ENCODE measurements at regions not wholly inside any gene's neighbourhood (a gene's known extent, or its start where the extent isn't known, plus 50 kb on each side); places are given as distances from the start of the nearest gene placed in this dataset.
"Not testable (repeated sequence)": the region's sequence is repeated elsewhere in the genome, so short reads cannot be mapped to it uniquely, and the experiment has no call there.

- TF ChIP-seq, protein P1, sequence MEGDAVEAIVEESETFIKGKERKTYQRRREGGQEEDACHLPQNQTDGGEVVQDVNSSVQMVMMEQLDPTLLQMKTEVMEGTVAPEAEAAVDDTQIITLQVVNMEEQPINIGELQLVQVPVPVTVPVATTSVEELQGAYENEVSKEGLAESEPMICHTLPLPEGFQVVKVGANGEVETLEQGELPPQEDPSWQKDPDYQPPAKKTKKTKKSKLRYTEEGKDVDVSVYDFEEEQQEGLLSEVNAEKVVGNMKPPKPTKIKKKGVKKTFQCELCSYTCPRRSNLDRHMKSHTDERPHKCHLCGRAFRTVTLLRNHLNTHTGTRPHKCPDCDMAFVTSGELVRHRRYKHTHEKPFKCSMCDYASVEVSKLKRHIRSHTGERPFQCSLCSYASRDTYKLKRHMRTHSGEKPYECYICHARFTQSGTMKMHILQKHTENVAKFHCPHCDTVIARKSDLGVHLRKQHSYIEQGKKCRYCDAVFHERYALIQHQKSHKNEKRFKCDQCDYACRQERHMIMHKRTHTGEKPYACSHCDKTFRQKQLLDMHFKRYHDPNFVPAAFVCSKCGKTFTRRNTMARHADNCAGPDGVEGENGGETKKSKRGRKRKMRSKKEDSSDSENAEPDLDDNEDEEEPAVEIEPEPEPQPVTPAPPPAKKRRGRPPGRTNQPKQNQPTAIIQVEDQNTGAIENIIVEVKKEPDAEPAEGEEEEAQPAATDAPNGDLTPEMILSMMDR (IDR thresholded peaks at IDR 0.05; ENCODE audit: unreplicated experiment), result no peak
- no TSS peak for BruUV-seq (replicated peaks)
- ChIA-PET CTCF (interaction anchor here (1.5 kb wide), 2 partner anchors 13 to 258 kb away, joined by 3 to 7 read pairs; no protein-coding TSS in a partner anchor), POLR2A (interaction anchor here (0.7 kb wide), 1 partner anchor 12 kb away, joined by 3 read pairs; no protein-coding TSS in a partner anchor)
- Mint-ChIP-seq H3K9me3 (ENCODE audit: unreplicated experiment) (no peaks in the 10 kb centered on the region), H3K27me3 (ENCODE audit: insufficient read depth, unreplicated experiment) (no peaks in the 10 kb centered on the region), H3K27ac (ENCODE audit: low read depth, unreplicated experiment) (no peak overlapping the region), H3K36me3 (ENCODE audit: insufficient read depth, unreplicated experiment) (peaks cover 7% of the 10 kb centered on the region), H3K4me3 (ENCODE audit: unreplicated experiment) (no peak overlapping the region), H3K4me1 (ENCODE audit: insufficient read depth, unreplicated experiment) (no peaks in the 10 kb centered on the region)
- DNase-seq (ENCODE audit: unreplicated experiment), result no peak
- intact Hi-C loops (cut with micrococcal nuclease), result no loop called here
Observed at GRCh38 chr4:25509646-25510045, 132.6 kb downstream of the ANAPC4 start.

DNA sequence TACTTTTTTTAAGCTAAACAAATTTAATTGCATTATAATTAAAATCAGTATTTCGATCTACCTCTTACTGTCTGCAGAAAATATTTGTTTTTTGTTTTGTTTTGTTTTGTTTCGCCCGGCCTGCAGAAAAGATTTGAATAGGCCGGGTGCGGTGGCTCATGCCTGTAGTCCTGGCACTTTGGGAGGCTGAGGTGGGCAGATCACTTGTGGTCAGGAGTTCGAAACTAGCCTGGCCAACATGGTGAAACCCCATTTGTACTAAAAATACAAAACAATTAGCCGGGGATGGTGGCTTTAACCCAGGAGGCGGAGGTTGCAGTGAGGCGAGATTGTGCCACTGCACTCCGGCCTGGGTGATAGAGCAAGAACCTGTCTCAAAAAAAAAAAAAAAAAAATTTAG is 134.8 kb downstream of the ANAPC4 start:
- CTCF ChIA-PET, result interaction anchor here (1.0 to 1.4 kb wide), 2 partner anchors 71 to 72 kb away, joined by 5 read pairs; no protein-coding TSS in a partner anchor
- H3K9me3 Mint-ChIP-seq (ENCODE audit: unreplicated experiment); H3K4me3 Mint-ChIP-seq (ENCODE audit: unreplicated experiment); H3K4me1 Mint-ChIP-seq (ENCODE audit: insufficient read depth, unreplicated experiment); DNase-seq (ENCODE audit: unreplicated experiment); BruUV-seq (replicated peaks); H3K36me3 Mint-ChIP-seq (ENCODE audit: insufficient read depth, unreplicated experiment); H3K27me3 Mint-ChIP-seq (ENCODE audit: insufficient read depth, unreplicated experiment); intact Hi-C loops (cut with micrococcal nuclease); H3K27ac Mint-ChIP-seq (ENCODE audit: low read depth, unreplicated experiment); POLR2A ChIA-PET: not testable (repeated sequence)

DNA sequence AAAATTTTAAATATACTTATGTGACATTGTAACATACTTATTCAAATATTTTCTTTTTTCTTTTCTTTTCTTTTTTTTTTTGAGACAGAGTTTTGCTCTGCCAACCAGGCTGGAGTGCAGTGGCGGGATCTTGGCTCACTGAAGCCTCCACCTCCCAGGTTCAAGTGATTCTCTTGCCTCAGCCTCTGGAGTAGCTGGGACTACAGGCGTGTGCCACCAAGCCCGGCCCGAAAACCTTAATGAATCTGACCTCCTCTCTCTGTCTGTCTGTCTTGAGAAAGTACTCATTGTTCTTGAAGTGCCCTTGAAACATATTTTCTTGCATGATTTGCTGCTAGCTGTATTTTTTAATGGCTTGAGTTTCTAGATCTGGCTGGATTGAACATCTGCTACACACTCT is 136.8 kb downstream of the ANAPC4 start:
- intact Hi-C loops (cut with micrococcal nuclease), result no loop called here
- TF ChIP-seq, protein P1 (IDR thresholded peaks at IDR 0.05; ENCODE audit: unreplicated experiment), result no peak
- Mint-ChIP-seq H3K4me1 (ENCODE audit: insufficient read depth, unreplicated experiment) (no peaks in the 10 kb centered on the region), H3K9me3 (ENCODE audit: unreplicated experiment) (no peaks in the 10 kb centered on the region), H3K27me3 (ENCODE audit: insufficient read depth, unreplicated experiment) (peaks cover 17% of the 10 kb centered on the region), H3K4me3 (ENCODE audit: unreplicated experiment) (no peak overlapping the region), H3K36me3 (ENCODE audit: insufficient read depth, unreplicated experiment) (no peaks in the 10 kb centered on the region), H3K27ac (ENCODE audit: low read depth, unreplicated experiment) (no peak overlapping the region)
- BruUV-seq (replicated peaks), result no TSS peak
- ChIA-PET POLR2A (no interaction called here), CTCF (interaction anchor here (0.8 kb wide), 1 partner anchor 24 kb away, joined by 3 read pairs; no protein-coding TSS in a partner anchor)
- DNase-seq (ENCODE audit: unreplicated experiment), result no peak

- Mint-ChIP-seq H3K4me1 (ENCODE audit: insufficient read depth, unreplicated experiment) (no peaks in the 10 kb centered on the region), H3K4me3 (ENCODE audit: unreplicated experiment) (no peak overlapping the region), H3K9me3 (ENCODE audit: unreplicated experiment) (no peaks in the 10 kb centered on the region), H3K36me3 (ENCODE audit: insufficient read depth, unreplicated experiment) (no peaks in the 10 kb centered on the region), H3K27me3 (ENCODE audit: insufficient read depth, unreplicated experiment) (peaks cover 20% of the 10 kb centered on the region), H3K27ac (ENCODE audit: low read depth, unreplicated experiment) (no peak overlapping the region)
- no TSS peak for BruUV-seq (replicated peaks)
- ChIA-PET POLR2A (no interaction called here), CTCF (interaction anchor here (0.7 kb wide), 1 partner anchor 84 kb away, joined by 3 read pairs; no protein-coding TSS in a partner anchor)
- intact Hi-C loops (cut with micrococcal nuclease), result no loop called here
- TF ChIP-seq, protein P1 (IDR thresholded peaks at IDR 0.05; ENCODE audit: unreplicated experiment), result no peak
- peak; percentile 34 for DNase-seq (ENCODE audit: unreplicated experiment)
Observed at GRCh38 chr4:25523405-25523804, 132.2 kb upstream of the SLC34A2 start.

- peaks cover 7% of the 10 kb centered on the region for H3K27me3 Mint-ChIP-seq (ENCODE audit: insufficient read depth, unreplicated experiment)
Observed at GRCh38 chr4:25524663-25525062, 131.0 kb upstream of the SLC34A2 start.

More at GRCh38 chr4:25524663-25525062, 131.0 kb upstream of the SLC34A2 start:
- Mint-ChIP-seq H3K36me3 (ENCODE audit: insufficient read depth, unreplicated experiment) (no peaks in the 10 kb centered on the region), H3K4me1 (ENCODE audit: insufficient read depth, unreplicated experiment) (no peaks in the 10 kb centered on the region), H3K9me3 (ENCODE audit: unreplicated experiment) (no peaks in the 10 kb centered on the region), H3K27ac (ENCODE audit: low read depth, unreplicated experiment) (no peak overlapping the region), H3K4me3 (ENCODE audit: unreplicated experiment) (no peak overlapping the region)
- ChIA-PET POLR2A (no interaction called here), CTCF (no interaction called here)
- DNase-seq (ENCODE audit: unreplicated experiment), result no peak
- TF ChIP-seq, protein P1 (IDR thresholded peaks at IDR 0.05; ENCODE audit: unreplicated experiment), result no peak
- intact Hi-C loops (cut with micrococcal nuclease), result no loop called here
- BruUV-seq (replicated peaks), result no TSS peak
